A673 (cell line): ENCODE measurements at regions not wholly inside any gene's neighbourhood (a gene's known extent, or its start where the extent isn't known, plus 50 kb on each side); places are given as distances from the start of the nearest gene placed in this dataset.

Source experiments
- BruUV-seq: library from RNA; stranded (reverse); fragments of 400-500 nt; replicated peaks from 2 replicates; lab custom pipeline; 2021; lab: Mats Ljungman, UMichigan
- CTCF ChIA-PET: fragments of 300-600 bp; sonication (Branson Sonifier 250); formaldehyde crosslinking; loops from one replicate; lab custom pipeline; 2022; ENCODE audit warnings: antibody characterized with exemption; lab: Charles Lee
- POLR2A ChIA-PET: fragments of 300-600 bp; sonication (Branson Sonifier 250); formaldehyde crosslinking; loops from one replicate; lab custom pipeline; 2022; ENCODE audit warnings: antibody characterized with exemption; ENCODE audit not compliant: low non-redundant PET; lab: Charles Lee
- DNase-seq: peaks from one replicate; pipeline ENCODE4 v3.0.0-alpha.2; 2015; ENCODE audit warnings: low spot score
- H3K27ac ChIP-seq: fragments of 200-600 bp; sonication (generic); 2 replicates; pipeline ENCODE4 v1.5.1; 2016; ENCODE audit warnings: mixed run types, low read depth, mild to moderate bottlenecking, mixed read lengths, antibody characterized with exemption, low read length; ENCODE audit not compliant: poor library complexity, severe bottlenecking
- H3K27me3 ChIP-seq: fragments of 200-600 bp; sonication (generic); replicated peaks from 2 replicates; pipeline ENCODE4 v1.6.1; 2017; ENCODE audit warnings: mixed run types, low read depth, mild to moderate bottlenecking, mixed read lengths, antibody characterized with exemption, low read length; ENCODE audit not compliant: insufficient read depth, poor library complexity
- H3K36me3 ChIP-seq: fragments of 200-600 bp; sonication (generic); 2 replicates; pipeline ENCODE4 v1.6.1; 2016; ENCODE audit warnings: mixed run types, mild to moderate bottlenecking, mixed read lengths, antibody characterized with exemption, low read length; ENCODE audit not compliant: insufficient read depth, poor library complexity, severe bottlenecking
- H3K4me1 ChIP-seq: fragments of 200-600 bp; sonication (generic); 2 replicates; pipeline ENCODE4 v1.6.1; 2017; ENCODE audit warnings: mixed run types, mild to moderate bottlenecking, mixed read lengths, antibody characterized with exemption, low read length; ENCODE audit not compliant: insufficient read depth, poor library complexity, severe bottlenecking
- H3K4me3 ChIP-seq: fragments of 200-600 bp; sonication (generic); 2 replicates; pipeline ENCODE4 v1.5.1; 2016; ENCODE audit warnings: low read depth, mixed run types, mild to moderate bottlenecking, mixed read lengths, low read length; ENCODE audit not compliant: poor library complexity, severe bottlenecking
- H3K9me3 ChIP-seq: fragments of 200-600 bp; sonication (generic); 2 replicates; pipeline ENCODE4 v1.6.1; 2016; ENCODE audit warnings: mixed run types, low read depth, mild to moderate bottlenecking, mixed read lengths, antibody characterized with exemption, low read length; ENCODE audit not compliant: poor library complexity, severe bottlenecking
- EZH2 ChIP-seq: fragments of 200-600 bp; sonication (generic); IDR thresholded peaks from 2 replicates; pipeline ENCODE4 v1.6.1; 2017; ENCODE audit warnings: borderline replicate concordance, low read depth, mild to moderate bottlenecking, mixed read lengths, antibody characterized with exemption, low read length; ENCODE audit not compliant: poor library complexity, severe bottlenecking
- intact Hi-C: fragments of 100-400 bp; cut with micrococcal nuclease; formaldehyde crosslinking; loops from one replicate; pipeline ENCODE4 v1.10.0; 2022; ENCODE audit not compliant: unreplicated experiment
- TF ChIP-seq, protein P1 (sequence below): fragments of 300-800, 200-600 bp; sonication (generic); conservative IDR thresholded peaks from 2 replicates; pipeline ENCODE4 v1.5.1; 2017; ENCODE audit warnings: low read depth, mild to moderate bottlenecking, antibody characterized with exemption, low read length, moderate library complexity, mixed read lengths

DNA sequence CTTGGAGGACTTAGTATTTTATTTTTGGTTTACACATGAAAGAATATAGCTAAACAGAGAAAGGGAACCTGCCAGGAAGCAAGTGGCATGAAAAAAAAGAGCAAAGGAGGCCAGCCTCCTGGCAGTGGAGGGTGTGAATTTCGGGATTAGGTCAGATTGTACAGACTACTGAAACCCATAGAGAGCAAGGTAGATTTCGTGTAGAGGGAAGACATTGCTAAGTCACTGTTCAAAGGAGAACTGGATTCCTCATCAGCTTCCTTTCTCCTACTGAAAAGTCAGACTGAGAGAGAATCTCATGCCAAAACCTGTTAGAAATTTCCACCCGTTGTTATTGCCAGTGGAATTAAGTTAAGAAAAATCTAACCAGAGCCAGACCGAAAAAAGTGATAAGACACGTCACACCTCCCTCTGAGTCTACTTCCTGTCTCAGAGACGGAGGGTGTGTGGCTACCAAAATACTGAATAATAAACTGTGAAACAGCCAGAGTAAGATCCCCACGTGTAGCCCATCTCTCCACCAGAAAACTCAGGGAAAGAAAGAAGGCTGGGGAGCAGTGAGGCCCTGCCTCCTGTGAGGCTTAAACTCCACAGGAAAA lies 118.8 kb downstream of the SKIDA1 start:
- POLR2A ChIA-PET: no interaction called here
- Histone ChIP-seq H3K4me1 (peaks cover 50% of the 10 kb centered on the region), H3K36me3 (no peaks in the 10 kb centered on the region), H3K4me3 (no peak overlapping the region), H3K27ac (peak overlapping the region; percentile 70), H3K9me3 (no peaks in the 10 kb centered on the region), H3K27me3 (no peaks in the 10 kb centered on the region)
- BruUV-seq: TSS peak; percentile 92
- CTCF ChIA-PET: no interaction called here
- DNase-seq: peak; percentile 82
- intact Hi-C loops: no loop called here
- TF ChIP-seq, protein P1, sequence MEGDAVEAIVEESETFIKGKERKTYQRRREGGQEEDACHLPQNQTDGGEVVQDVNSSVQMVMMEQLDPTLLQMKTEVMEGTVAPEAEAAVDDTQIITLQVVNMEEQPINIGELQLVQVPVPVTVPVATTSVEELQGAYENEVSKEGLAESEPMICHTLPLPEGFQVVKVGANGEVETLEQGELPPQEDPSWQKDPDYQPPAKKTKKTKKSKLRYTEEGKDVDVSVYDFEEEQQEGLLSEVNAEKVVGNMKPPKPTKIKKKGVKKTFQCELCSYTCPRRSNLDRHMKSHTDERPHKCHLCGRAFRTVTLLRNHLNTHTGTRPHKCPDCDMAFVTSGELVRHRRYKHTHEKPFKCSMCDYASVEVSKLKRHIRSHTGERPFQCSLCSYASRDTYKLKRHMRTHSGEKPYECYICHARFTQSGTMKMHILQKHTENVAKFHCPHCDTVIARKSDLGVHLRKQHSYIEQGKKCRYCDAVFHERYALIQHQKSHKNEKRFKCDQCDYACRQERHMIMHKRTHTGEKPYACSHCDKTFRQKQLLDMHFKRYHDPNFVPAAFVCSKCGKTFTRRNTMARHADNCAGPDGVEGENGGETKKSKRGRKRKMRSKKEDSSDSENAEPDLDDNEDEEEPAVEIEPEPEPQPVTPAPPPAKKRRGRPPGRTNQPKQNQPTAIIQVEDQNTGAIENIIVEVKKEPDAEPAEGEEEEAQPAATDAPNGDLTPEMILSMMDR: no peak
- no peak for TF ChIP-seq EZH2

DNA sequence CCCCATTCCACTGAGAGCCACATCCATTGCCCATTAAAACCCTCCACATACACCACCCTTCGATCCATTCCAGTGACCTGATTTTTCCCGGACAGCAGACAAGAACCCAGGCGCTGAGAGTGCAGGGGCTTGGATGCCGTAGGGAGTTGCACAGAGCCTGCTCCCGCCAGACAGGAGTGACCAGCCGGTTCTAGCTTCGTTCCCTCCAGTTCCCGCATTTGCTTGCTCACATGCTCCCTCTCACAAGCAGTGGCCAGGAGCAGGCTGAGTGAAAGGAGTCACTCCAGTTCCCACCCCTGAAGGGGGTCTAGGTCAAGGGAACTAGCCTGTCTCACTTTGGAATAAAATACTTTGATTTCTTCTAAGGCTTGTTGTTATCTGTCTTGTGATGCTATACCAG lies 119.5 kb downstream of the SKIDA1 start:
- no peak for DNase-seq
- intact Hi-C loops: no loop called here
- BruUV-seq: no TSS peak
- Histone ChIP-seq H3K27me3 (no peaks in the 10 kb centered on the region), H3K4me1 (peaks cover 54% of the 10 kb centered on the region), H3K36me3 (no peaks in the 10 kb centered on the region), H3K4me3 (no peak overlapping the region), H3K27ac (peak overlapping the region; percentile 70), H3K9me3 (no peaks in the 10 kb centered on the region)
- ChIA-PET POLR2A (interaction anchor here (0.7 kb wide), 1 partner anchor 1320 kb away, joined by 4 read pairs; no protein-coding TSS in a partner anchor), CTCF (no interaction called here)
- no peak for TF ChIP-seq EZH2
- TF ChIP-seq, protein P1: no peak

GRCh38 chr10:21403256-21404015 lies 122.0 kb downstream of the SKIDA1 start:
- POLR2A ChIA-PET: no interaction called here
- CTCF ChIA-PET: no interaction called here
- intact Hi-C loops: no loop called here

More at GRCh38 chr10:21403256-21404015, 122.0 kb downstream of the SKIDA1 start:
- Histone ChIP-seq H3K9me3 (no peaks in the 10 kb centered on the region), H3K36me3 (no peaks in the 10 kb centered on the region), H3K27ac (peak overlapping the region; percentile 67), H3K27me3 (no peaks in the 10 kb centered on the region), H3K4me1 (peaks cover 64% of the 10 kb centered on the region), H3K4me3 (no peak overlapping the region)
- no peak for TF ChIP-seq EZH2
- TF ChIP-seq, protein P1: no peak
- no TSS peak for BruUV-seq
- no peak for DNase-seq
